ENCODE measurements at regions not wholly inside any gene's neighbourhood (a gene's known extent, or its start where the extent isn't known, plus 50 kb on each side); places are given as distances from the start of the nearest gene placed in this dataset.

GRCh38 chr13:66036024-66036614 is 1194.0 kb downstream of the PCDH9 start:
- DNase-seq (ENCODE audit: low spot score) (no peak), FAIRE-seq (no peak)

GRCh38 chr13:66033924-66034323 is 1196.2 kb downstream of the PCDH9 start:
- no peaks in the 10 kb centered on the region for H3K79me2 ChIP-seq (ENCODE audit: insufficient read depth, low read length)
- H2AFZ ChIP-seq (ENCODE audit: low read length), result no peak overlapping the region
- H3K27me3 ChIP-seq (ENCODE audit: control insufficient read depth in 1 of 2, insufficient read depth in 2 of 2, low read length in 2 of 2), result no peaks in the 10 kb centered on the region
- H3K9me3 ChIP-seq (ENCODE audit: low read length), result no peaks in the 10 kb centered on the region; the same call in 1 of the 2 replicates
- no peaks in the 10 kb centered on the region for H3K4me1 ChIP-seq (ENCODE audit: insufficient read depth, low read length)
- H3K4me2 ChIP-seq (ENCODE audit: low read depth, low read length), result no peak overlapping the region
- FAIRE-seq (no peak), DNase-seq (ENCODE audit: low spot score) (no peak), ATAC-seq (no peak)
- intact Hi-C loops (cut with micrococcal nuclease; ENCODE audit: unreplicated experiment), result no loop called here
- BruUV-seq (replicated peaks), result no TSS peak
- H4K20me1 ChIP-seq (ENCODE audit: insufficient read depth, low read length), result no peaks in the 10 kb centered on the region
- CTCF ChIA-PET (ENCODE audit: low intra/inter-chr PET ratio, low total read pairs), result no interaction called here
- 0% methylated on average over 1 of the region's 1 CpG for WGBS (ENCODE audit: low lambda C conversion rate)
- no peaks in the 10 kb centered on the region for H3K36me3 ChIP-seq (replicated peaks in 1 of 2; ENCODE audit: control insufficient read depth in 1 of 2, insufficient read depth in 2 of 2, low read length in 2 of 2)
- POLR2A ChIA-PET, result no interaction called here
- no peak overlapping the region for H3K27ac ChIP-seq (ENCODE audit: extremely low read length, insufficient read depth, low read length)
- no peak overlapping the region for H3K4me3 ChIP-seq (replicated peaks in 1 of 3; ENCODE audit: insufficient read depth in 1 of 3, low read depth in 2 of 3, low read length in 3 of 3)
- in situ Hi-C loops (cut with HindIII; ENCODE audit: extremely low pct_ligation_motif_present, low pct_unique_long_range_greater_than_20kb), result no loop called here
- no peak overlapping the region for H3K9ac ChIP-seq (ENCODE audit: insufficient read depth, low read depth, low read length)
- no peak for TF ChIP-seq ZNF570 (CRISPR knock-in tag; IDR thresholded peaks at IDR 0.05; ENCODE audit: borderline replicate concordance)
- TF ChIP-seq RBFOX2 (IDR thresholded peaks at IDR 0.05; ENCODE audit: low read depth, low read length), result no peak
- no peak for TF ChIP-seq ARHGAP35 (CRISPR knock-in tag; IDR thresholded peaks at IDR 0.05; ENCODE audit: borderline replicate concordance)
- no peak for TF ChIP-seq ZNF772 (CRISPR knock-in tag; IDR thresholded peaks at IDR 0.05)
- no peak for TF ChIP-seq ZBTB25 (CRISPR knock-in tag; IDR thresholded peaks at IDR 0.05)
- TF ChIP-seq FOXK2 (IDR thresholded peaks at IDR 0.05), result no peak
- no peak for TF ChIP-seq NFIC (IDR thresholded peaks at IDR 0.05; ENCODE audit: low read length)
- TF ChIP-seq KDM1A (CRISPR knock-in tag; IDR thresholded peaks at IDR 0.05), result no peak
- TF ChIP-seq ZNF761 (CRISPR knock-in tag; conservative IDR thresholded peaks at IDR 0.05), result no peak
- TF ChIP-seq SRF (IDR thresholded peaks at IDR 0.05; ENCODE audit: low read depth, low read length), result no peak
- no peak for TF ChIP-seq NFE2 (CRISPR knock-in tag; IDR thresholded peaks at IDR 0.05)
- TF ChIP-seq ZNF12 (CRISPR knock-in tag; IDR thresholded peaks at IDR 0.05), result no peak
- no peak for TF ChIP-seq ZNF710 (CRISPR knock-in tag; IDR thresholded peaks at IDR 0.05; ENCODE audit: borderline replicate concordance)
- TF ChIP-seq ETV6 (CRISPR knock-in tag; conservative IDR thresholded peaks at IDR 0.05), result no peak
- no peak for TF ChIP-seq ZNF362 (CRISPR knock-in tag; IDR thresholded peaks at IDR 0.05; ENCODE audit: borderline replicate concordance)

More at GRCh38 chr13:66036024-66036614, 1194.0 kb downstream of the PCDH9 start:
- in situ Hi-C loops (cut with HindIII; ENCODE audit: extremely low pct_ligation_motif_present, low pct_unique_long_range_greater_than_20kb) (no loop called here), intact Hi-C loops (cut with micrococcal nuclease; ENCODE audit: unreplicated experiment) (no loop called here)
- TF ChIP-seq ZNF10 (CRISPR knock-in tag; IDR thresholded peaks at IDR 0.05; ENCODE audit: borderline replicate concordance, low read depth), result no peak
- Histone ChIP-seq H3K9ac (ENCODE audit: insufficient read depth, low read depth, low read length) (no peak overlapping the region), H3K27me3 (ENCODE audit: control insufficient read depth in 1 of 2, insufficient read depth in 2 of 2, low read length in 2 of 2) (no peaks in the 10 kb centered on the region), H3K9me3 (ENCODE audit: low read length) (no peaks in the 10 kb centered on the region), H3K27ac (ENCODE audit: extremely low read length, insufficient read depth, low read length) (no peak overlapping the region), H2AFZ (ENCODE audit: low read length) (no peak overlapping the region), H4K20me1 (ENCODE audit: insufficient read depth, low read length) (no peaks in the 10 kb centered on the region), H3K79me2 (ENCODE audit: insufficient read depth, low read length) (no peaks in the 10 kb centered on the region), H3K4me3 (replicated peaks in 1 of 3; ENCODE audit: insufficient read depth in 1 of 3, low read depth in 2 of 3, low read length in 3 of 3) (no peak overlapping the region), H3K36me3 (replicated peaks in 1 of 2; ENCODE audit: control insufficient read depth in 1 of 2, insufficient read depth in 2 of 2, low read length in 2 of 2) (no peaks in the 10 kb centered on the region), H3K4me1 (ENCODE audit: insufficient read depth, low read length) (no peaks in the 10 kb centered on the region), H3K4me2 (ENCODE audit: low read depth, low read length) (no peak overlapping the region)
- ATAC-seq, result no peak
- WGBS (ENCODE audit: low lambda C conversion rate), result 3% methylated on average over 2 of the region's 2 CpGs
- ChIA-PET POLR2A (no interaction called here), CTCF (ENCODE audit: low intra/inter-chr PET ratio, low total read pairs) (no interaction called here)
- BruUV-seq (replicated peaks), result no TSS peak
